ENCODE measurements at regions not wholly inside any gene's neighbourhood (a gene's known extent, or its start where the extent isn't known, plus 50 kb on each side); places are given as distances from the start of the nearest gene placed in this dataset.
"Not testable (repeated sequence)": the region's sequence is repeated elsewhere in the genome, so short reads cannot be mapped to it uniquely, and the experiment has no call there.

GRCh38 chr5:84487963-84488362 is 103.3 kb upstream of the EDIL3 start:
- peak; percentile 74 for DNase-seq

DNA sequence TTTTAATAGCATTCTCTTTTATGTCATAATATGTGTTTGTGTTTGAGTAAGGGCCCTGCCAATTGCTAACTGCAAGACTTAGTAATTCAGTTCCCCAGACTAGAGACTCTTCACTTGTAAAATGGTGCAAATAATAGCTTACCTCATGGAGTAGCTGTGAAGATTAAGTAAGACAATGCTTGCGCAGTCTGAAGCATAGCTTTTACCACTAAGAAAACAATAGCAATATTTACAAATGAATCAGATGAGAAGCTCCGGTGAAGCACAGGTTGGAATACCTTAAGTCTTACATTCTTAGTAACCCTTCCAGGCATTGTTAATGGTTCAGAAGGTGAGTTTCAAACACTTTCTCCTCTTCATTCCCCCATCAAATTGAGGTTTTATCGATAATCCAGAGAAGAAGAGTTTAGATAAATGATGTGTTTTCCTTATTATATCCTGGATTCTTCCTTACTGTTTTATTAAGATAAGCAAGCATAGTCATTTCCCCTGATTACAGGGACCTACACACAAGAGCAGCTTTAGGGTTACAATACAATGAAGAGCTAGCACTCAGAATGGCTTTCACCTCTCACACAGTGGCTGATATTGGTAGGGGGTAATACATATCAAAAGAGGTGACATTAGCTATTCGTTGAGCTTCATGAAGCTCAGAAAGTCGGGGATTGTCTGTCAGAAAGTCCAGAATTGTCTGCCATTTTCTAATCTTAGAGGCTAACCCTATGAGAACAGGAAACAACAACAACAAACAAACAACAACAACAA is 96.4 kb upstream of the EDIL3 start:
- DNase-seq, result no peak

DNA sequence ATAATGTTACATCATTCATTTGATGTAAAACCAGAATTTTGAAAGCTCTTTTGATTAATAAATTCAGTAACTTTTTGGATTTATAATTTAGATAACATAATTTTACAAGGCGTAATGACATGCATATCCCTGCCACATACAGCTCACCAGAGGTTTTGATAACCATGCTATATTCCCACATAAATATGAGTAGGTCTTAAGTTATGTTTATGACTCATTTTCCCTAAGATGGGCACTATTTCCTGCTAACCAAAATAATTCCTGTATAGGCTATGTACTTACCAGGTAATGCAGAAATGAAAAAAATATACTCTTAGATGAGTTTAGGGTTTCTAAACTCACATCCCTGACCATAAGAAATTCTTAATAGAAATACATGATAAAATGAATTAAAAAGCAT is 93.9 kb upstream of the EDIL3 start:
- DNase-seq, result no peak

DNA sequence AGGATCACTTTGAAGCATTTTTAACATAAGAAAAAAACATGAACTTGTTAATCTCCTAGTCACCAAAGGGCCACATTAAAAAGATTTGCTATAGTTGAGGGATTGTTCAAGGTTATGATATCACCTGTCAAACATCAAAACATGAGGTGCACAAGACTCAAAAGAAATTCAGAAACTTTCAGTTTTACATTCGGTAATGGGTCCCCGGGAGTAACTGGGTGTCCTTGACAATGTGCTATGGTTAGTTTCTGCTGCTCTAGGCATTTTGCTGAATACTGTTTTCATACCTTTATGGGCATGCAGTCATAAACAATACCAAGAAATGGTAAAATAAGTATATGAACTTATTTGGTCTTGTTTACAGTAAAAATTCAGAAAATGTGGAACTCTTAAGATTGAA is 92.8 kb upstream of the EDIL3 start:
- DNase-seq, result no peak

DNA sequence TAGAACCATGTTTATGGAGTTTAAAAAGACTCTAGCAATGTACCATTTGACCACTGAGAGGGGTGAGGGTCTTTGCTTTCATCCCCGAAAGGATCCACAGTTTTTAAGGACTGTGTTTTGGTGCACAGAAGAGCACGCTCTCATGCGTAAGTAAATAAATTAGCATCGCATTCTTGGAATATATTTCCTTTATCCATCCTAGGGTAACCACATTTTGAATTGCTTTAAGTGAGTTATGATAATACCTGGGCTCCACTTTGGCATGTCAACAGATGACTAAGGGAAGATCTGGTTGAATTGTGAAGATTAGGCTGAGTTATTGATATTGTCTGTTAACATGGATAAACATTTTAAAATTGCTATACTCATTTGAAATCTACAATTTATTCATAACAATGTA is 89.4 kb upstream of the EDIL3 start:
- no peak for DNase-seq

GRCh38 chr5:84453405-84453804 is 68.7 kb upstream of the EDIL3 start:
- no peak for DNase-seq

GRCh38 chr5:84450617-84451414 is 66.1 kb upstream of the EDIL3 start:
- DNase-seq, result no peak

GRCh38 chr5:84445049-84445685 is 60.5 kb upstream of the EDIL3 start:
- no peak for DNase-seq

- DNase-seq, result no peak
These were observed 53.8 kb upstream of the EDIL3 start for GRCh38 chr5:84438456-84438855.

GRCh38 chr5:84437673-84438315 is 53.1 kb upstream of the EDIL3 start:
- no peak for DNase-seq

DNA sequence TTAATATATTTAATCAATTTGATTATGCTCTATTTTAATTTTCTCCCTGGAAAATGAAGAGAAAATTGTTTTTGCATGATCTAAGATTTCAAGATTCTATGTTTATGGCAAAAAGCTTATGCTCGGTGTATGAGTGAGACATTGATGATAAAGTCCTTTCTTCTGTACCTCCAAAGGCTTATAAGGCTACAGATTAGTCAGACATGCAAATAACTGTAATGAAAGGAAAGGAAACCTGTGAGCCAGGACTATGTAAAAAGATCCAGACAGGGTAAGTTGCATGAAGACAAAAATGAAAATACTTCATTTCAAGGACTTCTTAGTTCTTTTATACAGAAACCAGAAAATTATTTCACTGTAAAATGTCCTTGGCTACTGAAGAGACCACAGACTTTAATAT is 52.2 kb upstream of the EDIL3 start:
- no peak for DNase-seq

GRCh38 chr5:84435861-84436346 is 51.2 kb upstream of the EDIL3 start:
- not testable (repeated sequence) for DNase-seq
